NCI-H524 (cell line): ENCODE measurements at regions not wholly inside any gene's neighbourhood (a gene's known extent, or its start where the extent isn't known, plus 50 kb on each side); places are given as distances from the start of the nearest gene placed in this dataset.
"Not testable (repeated sequence)": the region's sequence is repeated elsewhere in the genome, so short reads cannot be mapped to it uniquely, and the experiment has no call there.

Experiments used
- DNase-seq, 2 experiments: peaks; one replicate each; lab custom pipeline; 2025; lab: John Stamatoyannopoulos, UW

DNA sequence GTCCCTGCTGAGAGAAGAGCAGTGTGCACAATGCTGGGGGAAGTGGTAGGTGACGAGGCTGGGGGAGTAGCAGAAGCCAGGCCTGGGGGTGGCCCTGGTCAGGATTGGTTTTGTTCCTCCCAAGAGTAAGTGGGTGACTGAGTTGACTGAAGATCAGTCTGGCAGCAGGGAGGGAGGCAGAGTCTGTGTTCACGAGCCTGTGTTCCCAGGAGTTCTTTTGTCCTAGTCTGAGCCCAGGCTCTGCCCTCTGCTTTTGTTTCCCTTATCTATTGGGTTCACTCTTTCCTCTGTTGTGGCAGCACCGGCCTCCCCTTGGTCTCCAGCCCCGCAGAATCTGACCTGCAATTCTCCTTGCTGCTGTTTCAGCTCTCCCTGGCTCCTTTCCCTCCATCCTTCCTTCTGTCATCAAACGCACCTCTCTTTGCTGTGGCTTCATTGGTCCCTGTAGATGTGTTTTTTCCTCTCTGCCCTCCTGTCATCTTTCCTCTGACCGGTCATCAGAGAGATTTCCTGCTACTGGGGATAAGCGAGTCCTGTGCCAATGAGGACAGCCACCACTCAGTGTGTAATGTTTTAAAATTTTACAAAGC is 607.4 kb downstream of the KIF4B start:
- no peak for DNase-seq

DNA sequence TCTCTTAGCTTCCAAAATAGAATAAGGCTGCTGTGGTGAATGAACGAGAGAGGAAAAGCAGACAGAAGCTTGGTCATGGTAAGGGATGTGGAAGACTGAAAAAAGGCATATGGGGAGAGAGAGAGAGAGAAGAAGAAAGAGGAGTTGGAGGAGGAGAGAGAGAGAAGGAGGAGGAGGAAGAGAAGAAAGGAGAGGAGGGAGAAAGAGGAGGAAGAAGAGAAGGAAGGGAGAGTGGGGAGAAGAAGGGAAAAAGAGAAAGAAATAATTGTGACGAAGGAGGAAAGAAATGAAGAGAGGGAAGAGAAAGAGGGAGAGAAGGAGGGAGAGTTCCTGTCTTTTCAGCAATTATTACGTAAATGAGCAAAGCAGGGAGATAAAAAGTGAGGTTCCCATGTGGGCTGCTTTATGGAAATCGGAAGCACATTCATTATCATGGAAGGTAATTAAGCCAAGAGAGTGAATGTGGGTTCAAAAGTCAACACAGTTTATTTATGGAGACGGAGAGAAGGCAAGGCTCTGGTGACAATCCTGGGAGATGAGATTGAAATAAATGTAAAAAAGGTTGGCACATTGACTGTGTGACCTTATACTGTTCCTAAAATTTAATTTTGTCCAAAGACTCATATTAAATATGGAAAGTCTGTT is 611.2 kb downstream of the KIF4B start:
- DNase-seq = no peak

- DNase-seq = no peak
Observed at GRCh38 chr5:155625315-155625714, 611.8 kb downstream of the KIF4B start.

GRCh38 chr5:155625897-155626543 is 612.5 kb downstream of the KIF4B start:
- no peak for DNase-seq

DNA sequence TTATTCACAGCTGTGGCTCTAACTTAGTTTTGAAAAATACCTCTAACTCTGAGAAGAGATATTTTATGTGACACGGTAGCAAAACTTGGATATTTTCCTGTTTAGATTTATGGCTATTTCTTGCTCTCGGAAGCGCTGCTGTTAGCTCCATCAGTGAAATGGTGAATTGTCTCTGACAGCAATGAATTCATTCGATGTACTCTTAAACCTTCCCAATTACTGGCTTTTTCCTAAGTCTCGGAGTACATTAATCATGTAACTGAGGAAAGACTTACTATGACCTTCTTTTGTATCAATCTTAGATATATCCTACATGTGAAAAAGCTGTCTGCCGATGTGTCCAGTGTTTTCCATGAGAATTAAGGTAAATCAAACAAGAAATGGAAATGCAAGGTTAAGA is 613.0 kb downstream of the KIF4B start:
- DNase-seq = no peak

GRCh38 chr5:155628346-155628745 is 614.8 kb downstream of the KIF4B start:
- no peak for DNase-seq

GRCh38 chr5:155629597-155629996 is 616.0 kb downstream of the KIF4B start:
- no peak for DNase-seq

DNA sequence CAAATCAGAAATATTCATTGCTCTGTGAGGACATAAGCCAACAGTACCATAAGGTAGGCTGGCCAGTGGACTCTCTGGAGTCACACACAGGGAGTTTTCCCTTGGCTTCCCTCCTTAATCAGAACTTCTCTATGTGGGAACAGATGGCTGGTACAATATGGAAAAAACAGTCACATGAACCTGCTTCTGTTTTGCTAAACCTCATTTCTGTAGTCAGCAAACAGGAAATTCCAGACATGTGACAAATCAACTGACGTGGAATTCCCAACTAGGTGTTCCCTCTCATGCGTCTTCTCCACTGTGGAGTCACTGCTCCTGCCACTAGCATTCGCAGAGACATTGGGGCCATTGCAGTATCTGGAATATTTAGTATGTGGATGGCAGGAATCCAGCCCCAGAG is 617.6 kb downstream of the KIF4B start:
- DNase-seq = peak; percentile 18 to 59

DNA sequence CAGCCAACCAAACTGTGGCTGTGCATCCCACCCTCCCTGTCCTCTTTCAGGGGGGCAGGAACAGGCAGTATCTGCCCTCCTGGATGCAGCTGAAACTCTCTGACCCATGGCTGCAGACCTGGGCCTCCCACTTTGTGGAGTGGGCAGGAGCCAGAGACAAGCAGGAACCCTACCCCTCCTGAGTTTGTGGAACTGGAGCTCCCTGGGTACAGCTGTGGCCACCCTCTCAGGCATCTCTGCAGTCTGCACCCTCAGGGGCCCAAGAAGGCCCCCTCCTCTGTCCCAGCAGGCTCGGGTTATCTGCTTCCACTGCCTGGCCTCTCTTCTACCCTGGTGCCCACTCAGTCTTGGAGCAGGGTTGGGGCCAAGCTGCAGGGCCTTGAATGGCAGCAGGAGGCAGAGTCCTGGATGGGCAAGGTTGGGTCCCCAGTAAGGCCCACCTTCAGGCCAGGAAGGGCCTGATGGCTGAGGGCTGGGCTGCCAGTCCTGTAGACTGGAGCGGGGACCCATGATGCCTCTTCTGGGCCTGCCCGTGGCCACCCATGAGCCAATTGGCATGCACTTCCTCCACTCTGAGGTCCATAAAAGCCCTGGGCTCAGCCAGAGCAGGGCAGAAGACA is 619.9 kb downstream of the KIF4B start:
- no peak for DNase-seq

- DNase-seq = no peak
Observed at GRCh38 chr5:155649666-155650065, 636.1 kb downstream of the KIF4B start.

GRCh38 chr5:155655569-155655968 is 642.0 kb downstream of the KIF4B start:
- DNase-seq = no peak

DNA sequence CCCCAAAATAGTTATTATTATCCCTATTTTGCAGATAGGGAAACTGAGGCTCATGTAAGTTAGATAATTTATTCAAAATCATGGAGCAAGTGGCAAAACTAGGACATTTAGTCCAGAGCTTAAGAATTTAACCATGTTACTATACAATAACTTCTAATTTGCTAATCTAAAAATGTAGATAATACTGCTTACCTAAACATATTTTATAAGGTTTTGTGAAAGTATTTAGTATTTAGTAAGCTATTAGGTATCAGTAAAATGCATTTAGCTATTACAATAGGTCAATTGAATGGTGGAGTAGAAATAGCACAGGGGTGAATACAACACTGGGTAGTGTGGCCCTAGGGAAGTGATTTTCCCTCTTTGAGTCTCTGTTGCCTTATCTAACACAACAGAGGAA is 648.3 kb downstream of the KIF4B start:
- no peak for DNase-seq

- DNase-seq = no peak
Observed at GRCh38 chr5:155665361-155665760, 651.8 kb downstream of the KIF4B start.

DNA sequence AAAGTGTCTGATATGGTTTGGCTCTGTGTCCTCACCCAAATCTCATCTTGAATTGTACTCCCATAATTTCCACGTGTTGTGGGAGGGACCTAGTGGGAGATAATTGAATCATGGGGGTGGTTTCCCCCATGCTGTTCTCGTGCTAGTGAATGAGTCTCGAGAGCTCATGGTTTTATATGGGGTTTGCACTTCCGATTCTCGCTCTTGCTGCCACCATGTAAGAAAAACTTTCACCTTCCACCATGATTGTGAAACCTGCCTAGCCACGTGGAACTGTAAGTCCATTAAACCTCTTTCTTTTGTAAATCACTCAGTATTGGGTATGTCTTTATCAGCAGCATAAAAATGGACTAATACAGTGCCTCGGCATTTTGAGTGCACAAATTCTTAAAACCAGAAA is 655.0 kb upstream of the SGCD start:
- DNase-seq = not testable (repeated sequence)

DNA sequence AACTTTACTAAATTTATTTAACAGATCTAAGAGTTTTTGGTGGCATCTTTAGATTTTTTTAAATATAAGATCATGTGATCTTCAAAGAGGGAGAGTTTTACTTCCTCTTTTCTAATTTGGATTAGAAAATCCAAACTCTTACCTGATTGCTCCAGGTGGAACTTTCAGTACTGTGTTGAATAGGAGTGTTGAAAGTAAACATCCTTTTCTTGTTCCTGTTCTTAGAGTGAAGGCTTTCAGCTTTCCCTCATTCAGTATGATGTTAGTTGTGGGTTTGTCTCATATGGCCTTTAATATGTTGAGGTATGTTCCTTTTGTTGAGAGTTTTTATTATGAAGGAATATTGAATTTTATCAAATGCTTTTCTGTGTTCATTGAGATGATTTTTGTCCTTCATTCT is 650.0 kb upstream of the SGCD start:
- DNase-seq = no peak

- DNase-seq = no peak
Observed at GRCh38 chr5:155678371-155678770, 648.6 kb upstream of the SGCD start.

DNA sequence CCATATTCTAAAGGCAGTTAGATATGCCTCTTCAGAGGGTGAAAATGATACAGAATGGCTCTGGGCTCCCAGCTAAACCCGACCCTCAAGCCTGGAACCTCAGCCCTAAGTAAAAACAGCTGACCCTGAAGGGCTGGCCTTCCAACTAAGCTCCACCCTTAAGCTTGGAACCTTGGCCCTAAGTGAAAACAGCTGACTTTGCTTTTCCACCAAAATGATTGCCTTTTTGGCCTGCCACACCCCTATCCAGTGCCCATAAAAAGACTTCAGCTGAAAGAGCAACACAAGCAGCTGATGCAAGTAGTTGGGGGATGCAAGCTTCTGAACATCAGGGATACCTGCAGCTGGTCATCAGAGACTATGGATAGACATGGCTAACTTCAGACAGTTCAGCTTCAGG is 647.4 kb upstream of the SGCD start:
- no peak for DNase-seq

- DNase-seq = no peak
Observed at GRCh38 chr5:155684417-155684816, 642.5 kb upstream of the SGCD start.

DNA sequence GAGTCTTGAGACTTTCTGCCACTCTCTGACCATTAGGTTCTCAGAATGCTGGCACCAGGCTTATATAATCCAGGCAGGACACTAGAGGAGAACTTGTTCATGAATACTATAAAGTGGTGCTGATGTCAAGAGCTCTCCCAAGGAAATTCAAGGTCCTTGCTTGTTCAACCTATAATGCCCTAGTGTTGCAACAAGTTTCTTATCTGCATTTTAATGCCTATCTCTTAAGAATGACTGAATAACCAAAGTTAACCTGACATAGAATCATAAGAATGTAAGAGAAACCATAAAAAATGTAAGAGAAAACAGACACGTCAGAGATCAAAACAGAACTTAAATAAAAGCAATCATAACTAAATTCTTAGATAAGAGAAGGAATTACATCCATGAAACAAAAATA is 640.8 kb upstream of the SGCD start:
- DNase-seq = no peak

DNA sequence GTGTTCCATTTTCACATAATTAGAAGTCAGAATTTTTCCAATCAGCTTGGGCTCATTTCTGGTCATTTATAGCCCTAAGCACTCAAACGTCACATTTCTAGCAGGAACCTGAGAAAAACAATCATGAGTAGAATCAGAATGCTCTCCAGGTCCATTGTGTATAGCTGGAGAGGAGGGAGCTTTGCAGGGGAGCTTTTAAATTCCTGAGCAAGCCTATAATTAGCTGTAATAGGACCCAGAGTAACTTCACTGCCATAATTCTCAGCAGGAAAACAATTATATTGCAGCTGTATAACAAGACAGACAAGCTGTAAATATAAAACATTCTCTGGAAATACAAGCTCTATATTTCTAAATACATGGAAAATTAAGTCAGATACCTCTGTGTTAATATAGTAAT is 637.6 kb upstream of the SGCD start:
- no peak for DNase-seq

DNA sequence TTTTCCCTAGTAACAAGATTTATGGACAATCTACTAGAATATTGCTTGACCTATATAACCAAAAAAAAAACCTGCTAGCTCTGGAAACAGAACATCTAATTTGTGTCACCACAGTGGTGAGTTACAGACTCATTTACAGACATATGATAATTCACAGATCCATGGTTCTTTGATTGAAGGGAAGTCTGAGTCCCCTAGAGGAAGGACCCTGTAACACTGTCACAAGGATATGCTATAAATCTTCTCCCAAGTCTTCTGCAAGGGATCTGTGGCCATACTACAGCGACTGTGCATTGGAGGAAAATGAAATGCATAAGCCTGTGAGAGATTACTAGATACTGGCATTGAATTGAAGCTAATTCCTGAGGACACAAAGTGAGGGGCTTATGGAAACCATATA is 630.6 kb upstream of the SGCD start:
- DNase-seq = no peak

- no peak for DNase-seq
Observed at GRCh38 chr5:155697236-155697635, 629.7 kb upstream of the SGCD start.

- DNase-seq = peak in 1 of 2 experiments; percentile 49
Observed at GRCh38 chr5:155699385-155699784, 627.6 kb upstream of the SGCD start.
